ENCODE measurements at regions not wholly inside any gene's neighbourhood (a gene's known extent, or its start where the extent isn't known, plus 50 kb on each side); places are given as distances from the start of the nearest gene placed in this dataset.

DNA sequence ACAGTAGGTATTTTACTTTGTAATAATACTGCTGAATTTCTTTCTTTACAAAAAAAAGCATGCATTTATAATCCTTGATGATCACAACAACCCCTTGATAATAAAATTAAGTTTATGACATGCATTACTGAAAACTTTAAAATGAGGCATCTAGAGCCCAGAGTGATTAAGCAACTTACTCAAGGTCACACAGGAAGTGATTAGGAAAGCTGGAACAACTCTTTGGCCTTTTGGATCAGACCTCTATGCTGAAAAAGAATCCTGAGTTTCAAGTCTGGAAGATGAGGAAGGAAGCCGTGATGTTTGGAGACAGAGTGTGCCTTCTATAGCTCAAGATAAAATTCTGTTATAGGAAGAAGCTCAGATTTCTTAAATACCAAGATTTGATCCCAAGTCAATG is 105.0 kb upstream of the ATP8B1 start:
- Histone ChIP-seq H3K9me3 (ENCODE audit: control insufficient read depth in 1 of 2, insufficient read depth in 1 of 2, low read depth in 1 of 2, low read length in 2 of 2) (no peaks in the 10 kb centered on the region), H3K9ac (ENCODE audit: low read length) (no peak overlapping the region), H3K79me2 (ENCODE audit: insufficient read depth, low read length) (no peaks in the 10 kb centered on the region), H3K4me1 (ENCODE audit: control insufficient read depth in 1 of 2, insufficient read depth in 2 of 2, low read length in 2 of 2) (no peaks in the 10 kb centered on the region), H2AFZ (ENCODE audit: low read depth, low read length, poor library complexity, severe bottlenecking) (no peak overlapping the region), H3K27me3 (ENCODE audit: insufficient read depth, low read length) (no peaks in the 10 kb centered on the region), H4K20me1 (ENCODE audit: insufficient read depth) (no peaks in the 10 kb centered on the region), H3K27ac (ENCODE audit: low read depth, low read length) (no peak overlapping the region), H3K36me3 (ENCODE audit: control insufficient read depth in 1 of 2, insufficient read depth in 2 of 2, low read length in 2 of 2) (no peaks in the 10 kb centered on the region), H3K4me2 (ENCODE audit: low read length) (no peak overlapping the region), H3K4me3 (replicated peaks in 1 of 2; ENCODE audit: low read depth in 1 of 2, low read length in 2 of 2) (no peak overlapping the region), H3K9me2 (ENCODE audit: insufficient read depth) (no peaks in the 10 kb centered on the region)
- ChIA-PET POLR2A (no interaction called here), CTCF (interaction anchor here (0.8 to 1.2 kb wide), 3 partner anchors 11 to 214 kb away, joined by 3 to 4 read pairs (median 3); no protein-coding TSS in a partner anchor), RAD21 (ENCODE audit: low non-redundant PET in 1 of 2, low total read pairs in 2 of 2, uncharacterized antibody in 2 of 2, unreplicated experiment in 2 of 2) (no interaction called here)
- TF ChIP-seq FOSL1 (IDR thresholded peaks at IDR 0.05; ENCODE audit: low read depth) (no peak), ATF3 (IDR thresholded peaks at IDR 0.05) (no peak), SIN3A (IDR thresholded peaks at IDR 0.05; ENCODE audit: low read depth) (no peak), ZBTB33 (IDR thresholded peaks at IDR 0.05; ENCODE audit: extremely low read depth, insufficient replicate concordance, low read length) (no peak), POLR2A (IDR thresholded peaks at IDR 0.05; ENCODE audit: borderline replicate concordance, extremely low read depth, insufficient read depth, insufficient read length) (no peak), ZNF274 (IDR thresholded peaks at IDR 0.05; ENCODE audit: low read depth, low read length) (no peak), ZFX (IDR thresholded peaks at IDR 0.05) (no peak), RAD21 (IDR thresholded peaks at IDR 0.05; ENCODE audit: low read depth) (no peak), MAX (IDR thresholded peaks at IDR 0.05) (no peak), EGR1 (IDR thresholded peaks at IDR 0.05; ENCODE audit: low read depth) (no peak), POLR2AphosphoS5 (IDR thresholded peaks at IDR 0.05; ENCODE audit: low read depth, low read length) (no peak), SP1 (IDR thresholded peaks at IDR 0.05; ENCODE audit: low read depth) (no peak), YY1 (IDR thresholded peaks at IDR 0.05; ENCODE audit: extremely low read depth, insufficient replicate concordance, low read depth, low read length) (no peak), EZH2phosphoT487 (IDR thresholded peaks at IDR 0.05; ENCODE audit: borderline replicate concordance) (no peak), JUND (IDR thresholded peaks at IDR 0.05) (no peak), CBX3 (IDR thresholded peaks at IDR 0.05; ENCODE audit: low read depth) (no peak), SRF (IDR thresholded peaks at IDR 0.05; ENCODE audit: low read depth) (no peak)
- TF ChIP-seq, protein P1, sequence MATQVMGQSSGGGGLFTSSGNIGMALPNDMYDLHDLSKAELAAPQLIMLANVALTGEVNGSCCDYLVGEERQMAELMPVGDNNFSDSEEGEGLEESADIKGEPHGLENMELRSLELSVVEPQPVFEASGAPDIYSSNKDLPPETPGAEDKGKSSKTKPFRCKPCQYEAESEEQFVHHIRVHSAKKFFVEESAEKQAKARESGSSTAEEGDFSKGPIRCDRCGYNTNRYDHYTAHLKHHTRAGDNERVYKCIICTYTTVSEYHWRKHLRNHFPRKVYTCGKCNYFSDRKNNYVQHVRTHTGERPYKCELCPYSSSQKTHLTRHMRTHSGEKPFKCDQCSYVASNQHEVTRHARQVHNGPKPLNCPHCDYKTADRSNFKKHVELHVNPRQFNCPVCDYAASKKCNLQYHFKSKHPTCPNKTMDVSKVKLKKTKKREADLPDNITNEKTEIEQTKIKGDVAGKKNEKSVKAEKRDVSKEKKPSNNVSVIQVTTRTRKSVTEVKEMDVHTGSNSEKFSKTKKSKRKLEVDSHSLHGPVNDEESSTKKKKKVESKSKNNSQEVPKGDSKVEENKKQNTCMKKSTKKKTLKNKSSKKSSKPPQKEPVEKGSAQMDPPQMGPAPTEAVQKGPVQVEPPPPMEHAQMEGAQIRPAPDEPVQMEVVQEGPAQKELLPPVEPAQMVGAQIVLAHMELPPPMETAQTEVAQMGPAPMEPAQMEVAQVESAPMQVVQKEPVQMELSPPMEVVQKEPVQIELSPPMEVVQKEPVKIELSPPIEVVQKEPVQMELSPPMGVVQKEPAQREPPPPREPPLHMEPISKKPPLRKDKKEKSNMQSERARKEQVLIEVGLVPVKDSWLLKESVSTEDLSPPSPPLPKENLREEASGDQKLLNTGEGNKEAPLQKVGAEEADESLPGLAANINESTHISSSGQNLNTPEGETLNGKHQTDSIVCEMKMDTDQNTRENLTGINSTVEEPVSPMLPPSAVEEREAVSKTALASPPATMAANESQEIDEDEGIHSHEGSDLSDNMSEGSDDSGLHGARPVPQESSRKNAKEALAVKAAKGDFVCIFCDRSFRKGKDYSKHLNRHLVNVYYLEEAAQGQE (IDR thresholded peaks at IDR 0.05; ENCODE audit: low read depth) = no peak
- DNase-seq (ENCODE audit: low read depth, low spot score) (no peak), ATAC-seq (no peak)
- no TSS peak for BruUV-seq (replicated peaks)
- intact Hi-C loops (cut with micrococcal nuclease) = loop anchor here (5.0 kb wide), 1 partner anchor 859 kb away; no protein-coding TSS in a partner anchor
